PC-3 (cell line): ENCODE measurements at regions not wholly inside any gene's neighbourhood (a gene's known extent, or its start where the extent isn't known, plus 50 kb on each side); places are given as distances from the start of the nearest gene placed in this dataset.

Experiments used
- ATAC-seq: fragments of 200-7000 bp; cut with Tn5 transposase; 2 replicates; pipeline ENCODE4 v1.9.1; 2020; ENCODE audit warnings: mild to moderate bottlenecking, moderate library complexity
- BruUV-seq: library from RNA; stranded (reverse); fragments of 400-500 nt; replicated peaks from 2 replicates; lab custom pipeline; 2021; lab: Mats Ljungman, UMichigan
- CTCF ChIA-PET: fragments of 300-600 bp; sonication (Branson Sonifier 250); formaldehyde crosslinking; loops from one replicate; lab custom pipeline; 2022; ENCODE audit warnings: antibody characterized with exemption; lab: Charles Lee
- POLR2A ChIA-PET: fragments of 300-600 bp; sonication (Branson Sonifier 250); formaldehyde crosslinking; loops from one replicate; lab custom pipeline; 2022; ENCODE audit warnings: antibody characterized with exemption; ENCODE audit not compliant: unreplicated experiment; lab: Charles Lee
- DNase-seq: peaks from one replicate; pipeline ENCODE4 v3.0.0-alpha.2; 2015
- H2AFZ ChIP-seq: fragments of 300-600 bp; sonication (generic); 2 replicates; pipeline ENCODE4 v1.6.0; 2016; ENCODE audit warnings: antibody characterized with exemption, low read length
- H3F3A ChIP-seq: fragments of 300-600 bp; sonication (generic); one replicate; pipeline ENCODE4 v1.6.0; 2017; ENCODE audit warnings: antibody characterized with exemption, low read length, control low read depth, mild to moderate bottlenecking; ENCODE audit not compliant: unreplicated experiment
- H3K27ac ChIP-seq: fragments of 300-600 bp; sonication (generic); 2 replicates; pipeline ENCODE4 v1.5.1; 2016; ENCODE audit warnings: mild to moderate bottlenecking, low read length
- H3K27me3 ChIP-seq: fragments of 300-600 bp; sonication (generic); 2 replicates; pipeline ENCODE4 v1.6.1; 2016; ENCODE audit warnings: low read length, mixed read lengths
- H3K36me3 ChIP-seq: fragments of 300-600 bp; sonication (generic); 2 replicates; pipeline ENCODE4 v1.6.1; 2016; ENCODE audit warnings: low read depth, mixed run types, low read length, mixed read lengths
- H3K4me1 ChIP-seq: fragments of 300-600 bp; sonication (generic); 2 replicates; pipeline ENCODE4 v1.5.1; 2016; ENCODE audit warnings: low read length; ENCODE audit not compliant: insufficient read depth
- H3K4me2 ChIP-seq: fragments of 300-600 bp; sonication (generic); 2 replicates; pipeline ENCODE4 v1.6.0; 2016; ENCODE audit warnings: low read length
- H3K4me3 ChIP-seq: fragments of 300-600 bp; sonication (generic); 2 replicates; pipeline ENCODE4 v1.5.1; 2016; ENCODE audit warnings: mild to moderate bottlenecking, low read length, mixed read lengths
- H3K79me2 ChIP-seq: fragments of 300-600 bp; sonication (generic); 2 replicates; pipeline ENCODE4 v1.6.1; 2017; ENCODE audit warnings: low read length, mixed read lengths
- H3K9ac ChIP-seq: fragments of 300-600 bp; sonication (generic); 2 replicates; pipeline ENCODE4 v1.6.0; 2016; ENCODE audit warnings: mild to moderate bottlenecking, low read length
- H3K9me2 ChIP-seq: fragments of 300-600 bp; sonication (generic); replicated peaks from 2 replicates; pipeline ENCODE4 v1.6.1; 2016; ENCODE audit warnings: mixed run types, low read length, mixed read lengths
- H3K9me3 ChIP-seq: fragments of 300-600 bp; sonication (generic); 2 replicates; pipeline ENCODE4 v1.6.1; 2016; ENCODE audit warnings: low read length, mixed read lengths
- H4K20me1 ChIP-seq: fragments of 300-600 bp; sonication (generic); 2 replicates; pipeline ENCODE4 v1.6.1; 2016; ENCODE audit warnings: low read length, mixed read lengths
- EZH2 ChIP-seq: fragments of 300-600 bp; sonication (generic); IDR thresholded peaks from one replicate; pipeline ENCODE4 v1.6.1; 2017; ENCODE audit warnings: antibody characterized with exemption, mild to moderate bottlenecking, low read length; ENCODE audit not compliant: unreplicated experiment
- EZH2phosphoT487 ChIP-seq: fragments of 300-600 bp; sonication (generic); IDR thresholded peaks from 2 replicates; pipeline ENCODE4 v1.6.1; 2018; ENCODE audit warnings: mild to moderate bottlenecking, antibody characterized with exemption, low read length, borderline replicate concordance
- intact Hi-C: fragments of 100-400 bp; cut with micrococcal nuclease; formaldehyde crosslinking; loops from 2 replicates; pipeline ENCODE4 v1.9.0; 2023
- TF ChIP-seq, protein P1 (sequence below): fragments of 300-600 bp; sonication (generic); conservative IDR thresholded peaks from 2 replicates; pipeline ENCODE4 v1.5.1; 2017; ENCODE audit warnings: antibody characterized with exemption, low read depth, mild to moderate bottlenecking, low read length

DNA sequence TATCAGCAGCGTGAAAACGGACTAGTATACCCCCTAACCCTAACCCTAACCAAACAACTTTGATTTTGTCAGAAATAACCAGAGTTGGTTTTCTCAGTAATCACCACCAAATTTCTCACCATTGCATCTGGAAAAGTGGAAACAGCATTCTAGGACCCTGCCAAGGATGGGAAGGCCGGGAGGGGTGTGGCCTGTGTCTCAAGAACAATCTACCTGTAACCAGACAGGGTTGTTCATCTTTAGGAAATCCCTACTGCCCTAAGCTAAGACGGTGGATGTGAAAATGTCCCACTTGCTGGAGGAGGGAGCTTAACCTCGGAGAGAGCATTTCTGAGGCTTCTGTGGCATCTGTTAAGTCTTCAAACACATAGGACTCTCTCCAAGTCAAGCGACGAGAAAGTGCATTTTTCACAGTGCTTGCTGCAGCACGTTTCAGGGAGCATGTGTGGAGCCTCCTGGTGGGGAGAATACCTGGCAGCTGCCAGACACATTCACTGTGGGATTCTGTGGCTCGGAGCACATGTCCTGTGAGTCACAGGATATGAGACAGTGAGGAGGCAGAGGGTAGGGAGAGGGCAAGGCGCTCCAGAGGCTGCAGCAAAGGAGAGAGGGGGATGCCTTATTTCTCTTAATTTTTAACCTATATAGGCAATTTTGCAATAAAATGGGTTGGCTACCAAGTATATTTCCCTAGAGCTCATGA, 207.5 kb downstream of the SPP2 start:
- ATAC-seq (peak; percentile 99), DNase-seq (peak; percentile 97)
- no TSS peak for BruUV-seq
- H3K27me3 ChIP-seq: no peaks in the 10 kb centered on the region
- H3K36me3 ChIP-seq: no peaks in the 10 kb centered on the region
- TF ChIP-seq EZH2phosphoT487: no peak
- no peak for TF ChIP-seq EZH2
- TF ChIP-seq, protein P1, sequence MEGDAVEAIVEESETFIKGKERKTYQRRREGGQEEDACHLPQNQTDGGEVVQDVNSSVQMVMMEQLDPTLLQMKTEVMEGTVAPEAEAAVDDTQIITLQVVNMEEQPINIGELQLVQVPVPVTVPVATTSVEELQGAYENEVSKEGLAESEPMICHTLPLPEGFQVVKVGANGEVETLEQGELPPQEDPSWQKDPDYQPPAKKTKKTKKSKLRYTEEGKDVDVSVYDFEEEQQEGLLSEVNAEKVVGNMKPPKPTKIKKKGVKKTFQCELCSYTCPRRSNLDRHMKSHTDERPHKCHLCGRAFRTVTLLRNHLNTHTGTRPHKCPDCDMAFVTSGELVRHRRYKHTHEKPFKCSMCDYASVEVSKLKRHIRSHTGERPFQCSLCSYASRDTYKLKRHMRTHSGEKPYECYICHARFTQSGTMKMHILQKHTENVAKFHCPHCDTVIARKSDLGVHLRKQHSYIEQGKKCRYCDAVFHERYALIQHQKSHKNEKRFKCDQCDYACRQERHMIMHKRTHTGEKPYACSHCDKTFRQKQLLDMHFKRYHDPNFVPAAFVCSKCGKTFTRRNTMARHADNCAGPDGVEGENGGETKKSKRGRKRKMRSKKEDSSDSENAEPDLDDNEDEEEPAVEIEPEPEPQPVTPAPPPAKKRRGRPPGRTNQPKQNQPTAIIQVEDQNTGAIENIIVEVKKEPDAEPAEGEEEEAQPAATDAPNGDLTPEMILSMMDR: peak; percentile 80
- no peaks in the 10 kb centered on the region for H3K9me2 ChIP-seq
- intact Hi-C loops: loop anchor here (1.0 to 5.0 kb wide), 6 partner anchors 101 to 281 kb away; no protein-coding TSS in a partner anchor
- H3F3A ChIP-seq: peaks cover 7% of the 10 kb centered on the region
- no peaks in the 10 kb centered on the region for H4K20me1 ChIP-seq
- H3K4me1 ChIP-seq: peaks cover 41% of the 10 kb centered on the region
- peak overlapping the region; percentile 22; the same call in 1 of the 2 replicates for H3K4me3 ChIP-seq
- H3K79me2 ChIP-seq: no peaks in the 10 kb centered on the region
- POLR2A ChIA-PET: no interaction called here
- H2AFZ ChIP-seq: peak overlapping the region; percentile 72
- peak overlapping the region; percentile 97 for H3K27ac ChIP-seq
- H3K9ac ChIP-seq: peak overlapping the region; percentile 74
- H3K4me2 ChIP-seq: peak overlapping the region; percentile 63
- CTCF ChIA-PET: interaction anchor here (1.0 kb wide), 1 partner anchor 123 kb away, joined by 4 read pairs; no protein-coding TSS in a partner anchor
- no peaks in the 10 kb centered on the region for H3K9me3 ChIP-seq

DNA sequence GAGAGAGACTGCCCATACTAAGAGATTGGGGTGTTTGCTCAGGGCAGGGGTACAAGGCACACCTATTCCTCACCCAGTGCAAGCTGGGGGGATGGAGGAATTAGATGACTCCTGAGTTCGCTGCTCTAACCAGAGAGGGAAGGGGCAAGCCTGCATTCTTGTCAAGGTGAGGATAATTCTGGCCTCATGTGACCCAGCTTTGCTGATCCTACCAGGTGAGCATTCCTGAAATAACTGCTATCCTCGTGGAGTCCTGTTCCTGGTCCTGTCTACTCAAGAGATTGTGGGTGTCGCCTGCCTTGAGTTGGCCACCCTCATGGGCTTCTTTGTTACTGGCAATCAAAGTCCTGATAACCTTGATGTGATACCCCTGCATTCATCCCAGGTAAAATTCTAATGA, 206.0 kb downstream of the SPP2 start:
- ATAC-seq: no peak

More for the DNA sequence above, 206.0 kb downstream of the SPP2 start:
- BruUV-seq: no TSS peak
- no peaks in the 10 kb centered on the region for H3K27me3 ChIP-seq
- intact Hi-C loops: loop anchor here (5.0 kb wide), 1 partner anchor 99 kb away; no protein-coding TSS in a partner anchor
- peaks cover 14% of the 10 kb centered on the region for H3F3A ChIP-seq
- no peaks in the 10 kb centered on the region for H3K9me3 ChIP-seq
- no peak overlapping the region for H3K4me3 ChIP-seq
- H3K27ac ChIP-seq: no peak overlapping the region
- no peaks in the 10 kb centered on the region for H3K9me2 ChIP-seq
- no peak for DNase-seq
- H3K9ac ChIP-seq: no peak overlapping the region
- no peaks in the 10 kb centered on the region for H4K20me1 ChIP-seq
- CTCF ChIA-PET: no interaction called here
- H3K4me2 ChIP-seq: no peak overlapping the region
- TF ChIP-seq EZH2 (no peak), EZH2phosphoT487 (no peak)
- TF ChIP-seq, protein P1: no peak
- no peak overlapping the region for H2AFZ ChIP-seq
- peaks cover 55% of the 10 kb centered on the region for H3K4me1 ChIP-seq
- POLR2A ChIA-PET: no interaction called here
- no peaks in the 10 kb centered on the region for H3K36me3 ChIP-seq
- H3K79me2 ChIP-seq: no peaks in the 10 kb centered on the region
